ENCODE measurements at regions not wholly inside any gene's neighbourhood (a gene's known extent, or its start where the extent isn't known, plus 50 kb on each side); places are given as distances from the start of the nearest gene placed in this dataset.

DNA sequence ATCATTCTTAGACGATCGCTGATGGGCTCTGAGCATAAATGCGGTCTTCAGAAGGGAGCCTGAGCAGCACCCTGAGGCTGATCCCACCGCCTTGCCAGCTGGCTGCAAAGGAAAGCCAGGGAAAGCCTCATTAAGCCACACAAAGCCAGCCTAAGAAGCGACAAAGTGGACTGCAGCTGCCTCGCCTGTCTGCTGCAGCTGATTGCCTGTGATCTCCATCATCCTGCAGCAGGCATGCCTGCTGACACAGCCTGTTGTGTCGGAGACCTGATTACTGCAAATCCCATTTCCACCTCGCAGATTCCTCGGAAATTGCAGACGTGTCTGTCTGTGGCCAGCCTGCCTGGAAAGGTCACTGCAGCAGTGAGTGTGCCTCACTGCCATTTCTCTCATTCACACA lies 1087.0 kb upstream of the AUTS2 start:
- TF ChIP-seq, protein P1, sequence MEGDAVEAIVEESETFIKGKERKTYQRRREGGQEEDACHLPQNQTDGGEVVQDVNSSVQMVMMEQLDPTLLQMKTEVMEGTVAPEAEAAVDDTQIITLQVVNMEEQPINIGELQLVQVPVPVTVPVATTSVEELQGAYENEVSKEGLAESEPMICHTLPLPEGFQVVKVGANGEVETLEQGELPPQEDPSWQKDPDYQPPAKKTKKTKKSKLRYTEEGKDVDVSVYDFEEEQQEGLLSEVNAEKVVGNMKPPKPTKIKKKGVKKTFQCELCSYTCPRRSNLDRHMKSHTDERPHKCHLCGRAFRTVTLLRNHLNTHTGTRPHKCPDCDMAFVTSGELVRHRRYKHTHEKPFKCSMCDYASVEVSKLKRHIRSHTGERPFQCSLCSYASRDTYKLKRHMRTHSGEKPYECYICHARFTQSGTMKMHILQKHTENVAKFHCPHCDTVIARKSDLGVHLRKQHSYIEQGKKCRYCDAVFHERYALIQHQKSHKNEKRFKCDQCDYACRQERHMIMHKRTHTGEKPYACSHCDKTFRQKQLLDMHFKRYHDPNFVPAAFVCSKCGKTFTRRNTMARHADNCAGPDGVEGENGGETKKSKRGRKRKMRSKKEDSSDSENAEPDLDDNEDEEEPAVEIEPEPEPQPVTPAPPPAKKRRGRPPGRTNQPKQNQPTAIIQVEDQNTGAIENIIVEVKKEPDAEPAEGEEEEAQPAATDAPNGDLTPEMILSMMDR (IDR thresholded peaks at IDR 0.05; ENCODE audit: borderline replicate concordance): no peak
- Histone ChIP-seq H3K27me3 (ENCODE audit: low read depth) (peaks cover 40% of the 10 kb centered on the region), H3K4me1 (no peaks in the 10 kb centered on the region), H3K27ac (replicated peaks) (no peak overlapping the region), H3K4me3 (no peak overlapping the region), H3K36me3 (no peaks in the 10 kb centered on the region), H3K9me3 (replicated peaks) (peaks cover 16% of the 10 kb centered on the region)
- intact Hi-C loops (cut with micrococcal nuclease): no loop called here
- DNase-seq: no peak

DNA sequence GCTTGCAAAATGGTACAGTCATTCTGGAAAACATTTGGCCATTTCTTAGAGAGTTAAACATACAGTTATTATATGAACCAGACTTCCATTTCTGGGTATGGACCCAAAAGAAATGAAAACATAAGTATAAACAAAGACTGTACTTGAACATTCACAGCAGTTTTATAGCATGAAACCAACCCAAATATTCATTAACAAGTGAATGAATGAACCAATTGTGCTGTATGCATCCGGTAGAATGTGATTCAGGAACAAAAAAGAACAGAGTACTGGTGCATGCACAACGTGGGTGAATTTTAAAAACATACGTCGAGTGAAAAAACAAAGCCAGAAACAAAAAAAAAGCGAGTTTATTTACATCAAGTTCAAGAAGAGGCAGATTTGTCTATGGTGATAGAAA lies 1085.8 kb upstream of the AUTS2 start:
- Histone ChIP-seq H3K9me3 (replicated peaks) (peaks cover 16% of the 10 kb centered on the region), H3K4me3 (no peak overlapping the region), H3K27me3 (ENCODE audit: low read depth) (peaks cover 35% of the 10 kb centered on the region), H3K4me1 (no peaks in the 10 kb centered on the region), H3K27ac (replicated peaks) (no peak overlapping the region), H3K36me3 (no peaks in the 10 kb centered on the region)
- DNase-seq: no peak
- intact Hi-C loops (cut with micrococcal nuclease): no loop called here
- TF ChIP-seq, protein P1 (IDR thresholded peaks at IDR 0.05; ENCODE audit: borderline replicate concordance): no peak

DNA sequence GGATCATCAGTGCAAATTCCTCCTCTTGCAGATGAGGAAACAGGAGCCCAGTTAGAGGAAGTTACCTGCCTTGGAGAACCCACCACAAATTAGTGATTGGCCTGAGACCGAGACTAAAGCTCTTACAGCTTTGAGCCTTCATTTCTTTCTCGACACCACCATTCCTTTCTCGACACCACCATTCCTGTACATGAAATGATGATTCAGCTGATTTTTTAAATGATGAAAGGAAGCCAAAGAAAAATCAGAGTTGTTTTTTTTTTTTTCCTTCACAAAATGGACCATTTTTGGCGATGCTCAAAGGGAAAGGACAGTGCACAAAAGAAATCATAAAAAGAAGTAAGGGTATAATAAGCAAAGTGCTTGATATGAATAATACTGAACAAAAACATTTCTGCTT lies 1080.2 kb upstream of the AUTS2 start:
- DNase-seq: no peak
- Histone ChIP-seq H3K27ac (replicated peaks) (no peak overlapping the region), H3K27me3 (ENCODE audit: low read depth) (peaks cover 13% of the 10 kb centered on the region), H3K9me3 (replicated peaks) (no peaks in the 10 kb centered on the region), H3K4me3 (no peak overlapping the region), H3K4me1 (no peaks in the 10 kb centered on the region), H3K36me3 (no peaks in the 10 kb centered on the region)
- TF ChIP-seq, protein P1 (IDR thresholded peaks at IDR 0.05; ENCODE audit: borderline replicate concordance): no peak
- intact Hi-C loops (cut with micrococcal nuclease): no loop called here

DNA sequence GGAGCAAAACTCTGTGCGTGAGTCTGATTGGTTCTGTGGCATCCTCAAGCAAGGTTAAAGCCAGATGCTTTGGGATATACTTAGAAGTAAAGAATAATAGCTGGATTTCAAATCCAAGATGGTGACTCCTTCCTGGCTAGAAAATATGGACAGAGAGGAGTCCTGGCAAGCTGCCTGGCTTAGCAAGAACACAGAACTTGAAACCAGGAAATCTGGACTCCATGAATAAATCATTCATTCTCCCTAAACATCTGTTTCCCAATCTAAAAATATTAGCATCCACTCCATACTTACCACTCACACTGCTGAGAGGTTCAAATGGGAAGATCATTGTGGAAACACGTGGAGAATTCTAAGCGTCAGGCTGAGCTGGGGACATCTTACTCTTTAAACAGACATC lies 1074.1 kb upstream of the AUTS2 start:
- Histone ChIP-seq H3K9me3 (replicated peaks) (no peaks in the 10 kb centered on the region), H3K27me3 (ENCODE audit: low read depth) (peaks cover 28% of the 10 kb centered on the region), H3K27ac (replicated peaks) (no peak overlapping the region), H3K4me3 (no peak overlapping the region), H3K4me1 (no peaks in the 10 kb centered on the region), H3K36me3 (no peaks in the 10 kb centered on the region)
- DNase-seq: no peak
- TF ChIP-seq, protein P1 (IDR thresholded peaks at IDR 0.05; ENCODE audit: borderline replicate concordance): no peak
- intact Hi-C loops (cut with micrococcal nuclease): no loop called here

DNA sequence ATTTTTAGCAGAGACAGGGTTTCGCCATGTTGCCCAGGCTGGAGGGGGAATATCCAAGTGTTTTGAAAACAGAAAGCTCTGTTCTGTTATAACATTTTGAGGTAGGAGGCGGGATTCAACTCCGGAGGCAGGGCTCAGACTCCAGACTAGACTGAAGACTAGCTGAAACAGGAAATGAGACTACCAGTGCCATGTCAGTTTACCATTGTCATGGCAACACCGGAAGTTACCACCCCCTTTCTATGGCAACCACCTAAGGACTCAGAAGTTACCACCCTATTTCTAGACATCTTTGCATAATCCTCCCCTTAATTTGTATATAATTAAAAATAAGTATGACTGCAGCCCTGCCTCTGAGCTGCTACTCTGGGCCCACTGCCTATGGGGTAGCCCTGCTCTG lies 1069.1 kb upstream of the AUTS2 start:
- H3K9me3 ChIP-seq (replicated peaks): no peaks in the 10 kb centered on the region
- TF ChIP-seq, protein P1 (IDR thresholded peaks at IDR 0.05; ENCODE audit: borderline replicate concordance): no peak
- H3K27ac ChIP-seq (replicated peaks): no peak overlapping the region
- H3K4me1 ChIP-seq: no peaks in the 10 kb centered on the region
- no peak overlapping the region for H3K4me3 ChIP-seq
- no peaks in the 10 kb centered on the region for H3K36me3 ChIP-seq
- intact Hi-C loops (cut with micrococcal nuclease): no loop called here
- DNase-seq: no peak
- H3K27me3 ChIP-seq (ENCODE audit: low read depth): peaks cover 24% of the 10 kb centered on the region

DNA sequence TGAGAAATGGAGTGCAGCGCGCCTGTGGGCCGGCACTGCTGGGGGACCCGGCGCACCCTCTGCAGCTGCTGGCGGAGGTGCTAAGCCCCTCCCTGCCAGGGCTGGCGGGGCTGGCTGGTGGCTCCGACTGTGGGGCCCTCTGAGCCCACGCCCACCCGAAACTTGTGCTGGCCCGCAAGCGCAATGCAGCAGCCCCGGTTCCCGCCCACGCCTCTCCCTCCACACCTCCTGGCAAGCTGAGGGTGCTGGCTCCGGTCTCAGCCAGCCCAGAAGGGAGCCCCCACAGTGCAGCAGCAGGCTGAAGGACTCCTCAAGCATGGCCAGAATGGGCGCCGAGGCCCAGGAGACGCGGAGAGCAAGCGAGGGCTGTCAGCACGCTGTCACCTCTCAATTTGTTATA lies 1063.0 kb upstream of the AUTS2 start:
- Histone ChIP-seq H3K4me3 (no peak overlapping the region), H3K9me3 (replicated peaks) (no peaks in the 10 kb centered on the region), H3K27me3 (ENCODE audit: low read depth) (peaks cover 22% of the 10 kb centered on the region), H3K36me3 (no peaks in the 10 kb centered on the region), H3K27ac (replicated peaks) (no peak overlapping the region), H3K4me1 (no peaks in the 10 kb centered on the region)
- intact Hi-C loops (cut with micrococcal nuclease): no loop called here
- TF ChIP-seq, protein P1 (IDR thresholded peaks at IDR 0.05; ENCODE audit: borderline replicate concordance): no peak
- no peak for DNase-seq
